Adrenal gland (tissue), 5 donors: ENCODE measurements at regions not wholly inside any gene's neighbourhood (a gene's known extent, or its start where the extent isn't known, plus 50 kb on each side); places are given as distances from the start of the nearest gene placed in this dataset.

ENCODE experiments used
- CTCF ChIP-seq, 6 experiments: fragments of 450-650 bp in 4 of 6; fragments of 200-600 bp in 2 of 6; sonication (generic) in 1 of 6; IDR thresholded peaks; 1 replicate in 5 of 6; 2 replicates in 1 of 6; pipeline versions ENCODE4 v1.5.1 to v1.8.0; 2016 to 2021; ENCODE audit warnings: antibody characterized with exemption in 6 of 6, mild to moderate bottlenecking in 2 of 6, moderate library complexity in 1 of 6
- POLR2A ChIP-seq, 2 donors: fragments of 450-650 bp; IDR thresholded peaks; one replicate each; pipeline ENCODE4 v1.6.1; 2017; ENCODE audit warnings: antibody characterized with exemption in 2 of 2, mild to moderate bottlenecking in 2 of 2, moderate library complexity in 1 of 2
- donor health status: DM: no; HTN: no; CAD: no.

DNA sequence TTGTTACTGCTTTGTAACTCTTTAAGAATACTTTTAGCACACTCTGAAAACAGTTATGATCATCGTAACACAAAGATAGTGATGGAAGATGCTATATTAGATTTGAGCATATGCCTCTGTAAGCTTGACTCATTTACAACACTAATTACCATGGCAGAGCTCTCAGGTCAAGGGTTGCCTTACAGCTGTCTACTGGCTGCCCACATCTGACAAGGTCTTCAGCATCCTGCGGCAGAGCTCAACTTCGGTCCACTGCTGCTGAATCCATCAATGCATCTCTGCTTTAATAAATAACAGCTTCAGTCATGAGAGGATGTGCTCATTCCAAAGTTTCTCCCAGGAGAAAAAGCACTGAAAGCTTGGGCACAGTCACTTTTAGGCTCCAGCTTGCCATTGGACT lies 449.4 kb downstream of the RASEF start:
- TF ChIP-seq CTCF (IDR thresholded peaks at IDR 0.05): no peak
- no peak for TF ChIP-seq POLR2A (IDR thresholded peaks at IDR 0.05)
